AG09319 (cell line): ENCODE measurements at regions not wholly inside any gene's neighbourhood (a gene's known extent, or its start where the extent isn't known, plus 50 kb on each side); places are given as distances from the start of the nearest gene placed in this dataset.

Experiments
- DNase-seq: peaks from one replicate; pipeline ENCODE4 v3.0.0-alpha.2; 2010; ENCODE audit warnings: low read depth; ENCODE audit errors: extremely low read depth
- CTCF ChIP-seq: IDR thresholded peaks from 2 replicates; pipeline ENCODE4 v1.5.1; 2011; ENCODE audit warnings: low read depth, mild to moderate bottlenecking, inconsistent platforms, low read length, moderate library complexity

DNA sequence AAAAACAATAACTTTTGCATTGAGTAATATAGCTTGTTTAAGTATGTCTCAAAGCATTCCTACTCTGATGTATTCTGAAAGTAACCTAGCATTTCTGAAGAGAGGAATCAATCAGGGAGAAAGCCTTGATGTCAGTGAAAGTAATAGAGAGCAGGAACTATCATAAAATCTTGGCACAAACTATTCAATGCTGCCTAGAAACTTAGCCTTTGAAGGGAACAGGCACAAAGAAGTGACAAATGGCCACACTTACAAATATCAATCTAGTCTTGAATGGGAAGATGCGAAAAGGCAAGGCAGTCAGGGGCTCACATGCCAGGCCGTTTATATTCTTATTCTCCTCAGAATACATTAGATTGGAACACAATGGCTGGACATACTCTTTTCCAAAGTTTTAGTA lies 576.5 kb upstream of the ANO3 start:
- no peak for TF ChIP-seq CTCF
- DNase-seq: no peak

GRCh38 chr11:25755918-25756584 lies 575.9 kb upstream of the ANO3 start:
- no peak for TF ChIP-seq CTCF

GRCh38 chr11:25758145-25758661 lies 573.7 kb upstream of the ANO3 start:
- no peak for DNase-seq
- TF ChIP-seq CTCF: no peak

More at GRCh38 chr11:25755918-25756584, 575.9 kb upstream of the ANO3 start:
- DNase-seq: no peak

DNA sequence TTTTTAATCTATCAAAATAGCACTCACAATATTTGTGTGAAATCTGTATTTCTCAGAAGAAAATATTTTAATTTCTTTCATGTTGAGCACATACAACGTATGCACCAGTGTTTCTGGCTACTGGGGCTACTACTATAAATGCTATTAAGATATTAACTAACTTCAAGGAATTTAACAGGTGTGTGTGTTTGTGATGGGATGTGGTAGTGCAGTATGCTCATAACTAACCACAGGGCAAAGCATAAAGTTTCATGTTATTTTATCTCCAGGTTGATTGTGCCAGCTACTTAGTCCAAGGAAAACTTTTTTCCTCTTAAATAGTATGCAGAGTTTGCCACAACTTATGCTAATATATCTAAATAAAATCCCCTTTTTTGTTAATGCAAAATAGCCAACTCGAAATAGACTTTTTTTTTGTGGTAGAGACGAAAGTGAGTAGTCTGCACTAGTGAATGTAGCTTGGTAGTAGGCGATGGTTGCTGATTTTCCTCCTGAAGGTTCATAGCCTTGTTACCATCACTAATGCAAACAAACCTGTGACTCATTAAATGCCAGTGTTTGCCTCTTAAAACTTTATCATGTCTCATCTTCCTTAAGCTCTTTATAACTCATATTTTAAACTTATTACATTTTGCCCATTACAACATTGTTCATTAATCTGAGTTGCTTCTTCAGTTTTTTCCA lies 565.5 kb upstream of the ANO3 start:
- DNase-seq: no peak
- TF ChIP-seq CTCF: no peak

DNA sequence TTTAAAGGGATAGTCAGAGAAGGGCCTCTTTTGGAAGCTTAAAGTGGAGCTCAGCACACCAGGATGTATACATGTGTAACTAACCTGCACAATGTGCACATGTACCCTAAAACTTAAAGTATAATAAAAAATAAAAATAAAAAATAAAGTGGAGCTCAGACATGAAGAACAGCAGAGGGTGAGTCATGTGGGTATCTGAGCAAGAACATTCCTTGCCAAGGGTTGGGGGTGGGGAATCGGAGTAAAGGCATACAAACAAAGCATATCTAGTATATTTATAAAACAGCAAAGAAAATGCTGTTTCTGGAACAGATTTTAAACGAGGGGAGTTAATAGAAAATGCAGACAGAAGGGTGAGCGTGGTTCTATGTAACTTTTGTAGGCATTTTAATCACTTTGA lies 562.6 kb upstream of the ANO3 start:
- no peak for TF ChIP-seq CTCF
- no peak for DNase-seq

- DNase-seq: no peak
These were observed 560.3 kb upstream of the ANO3 start for GRCh38 chr11:25771605-25772004.

More at GRCh38 chr11:25771605-25772004, 560.3 kb upstream of the ANO3 start:
- TF ChIP-seq CTCF: no peak
